SK-N-SH treated with all-trans-retinoic acid at 6 μM for 48 hours (cell line): ENCODE measurements at regions not wholly inside any gene's neighbourhood (a gene's known extent, or its start where the extent isn't known, plus 50 kb on each side); places are given as distances from the start of the nearest gene placed in this dataset.
"Not testable (repeated sequence)": the region's sequence is repeated elsewhere in the genome, so short reads cannot be mapped to it uniquely, and the experiment has no call there.

ENCODE experiments used
- ATAC-seq: fragments of 200-7000 bp; cut with Tn5 transposase; 3 replicates; pipeline ENCODE4 v1.9.1; 2020; ENCODE audit warnings: mild to moderate bottlenecking, moderate library complexity
- ARNTL ChIP-seq: fragments of 450-650 bp; formaldehyde crosslinking; IDR thresholded peaks from 2 replicates; pipeline ENCODE4 v1.5.0; 2020; ENCODE audit warnings: low read depth, mild to moderate bottlenecking, moderate library complexity, borderline replicate concordance
- BACH2 ChIP-seq: fragments of 250-450 bp; sonication (Bioruptor Pico); IDR thresholded peaks from 2 replicates; pipeline ENCODE4 v1.9.0; 2021; ENCODE audit warnings: mild to moderate bottlenecking, borderline replicate concordance
- CSDC2 ChIP-seq: fragments of 250-450 bp; sonication (Bioruptor Pico); IDR thresholded peaks from 2 replicates; pipeline ENCODE4 v1.5.0; 2020; ENCODE audit warnings: mild to moderate bottlenecking, moderate library complexity
- ESRRG ChIP-seq: fragments of 250-450 bp; sonication (Bioruptor Pico); IDR thresholded peaks from 2 replicates; pipeline ENCODE4 v1.6.1; 2021; ENCODE audit warnings: mild to moderate bottlenecking
- ISL1 ChIP-seq: fragments of 250-450 bp; sonication (Bioruptor Pico); IDR thresholded peaks from 2 replicates; pipeline ENCODE4 v2.1.2; 2022; ENCODE audit warnings: mild to moderate bottlenecking, moderate library complexity
- RARB ChIP-seq: fragments of 250-450 bp; sonication (Bioruptor Pico); IDR thresholded peaks from 2 replicates; pipeline ENCODE4 v1.8.0; 2021; ENCODE audit warnings: mild to moderate bottlenecking, moderate library complexity
- SNAI2 ChIP-seq: fragments of 250-450 bp; sonication (Bioruptor Pico); IDR thresholded peaks from 2 replicates; pipeline ENCODE4 v1.5.0; 2020; ENCODE audit warnings: mild to moderate bottlenecking, moderate library complexity
- TCF4 ChIP-seq: fragments of 250-450 bp; sonication (Bioruptor Pico); IDR thresholded peaks from 2 replicates; pipeline ENCODE4 v1.8.0; 2021; ENCODE audit warnings: mild to moderate bottlenecking, moderate library complexity, borderline replicate concordance
- ZC3H10 ChIP-seq: fragments of 250-450 bp; sonication (Bioruptor Pico); IDR thresholded peaks from 2 replicates; pipeline ENCODE4 v1.5.1; 2021; ENCODE audit warnings: mild to moderate bottlenecking, moderate library complexity
- ZNF565 ChIP-seq: fragments of 450-650 bp; formaldehyde crosslinking; conservative IDR thresholded peaks from 2 replicates; pipeline ENCODE4 v1.5.0; 2020; ENCODE audit warnings: low read depth, mild to moderate bottlenecking, moderate library complexity
- ZNF70 ChIP-seq: fragments of 450-650 bp; formaldehyde crosslinking; IDR thresholded peaks from 2 replicates; pipeline ENCODE4 v1.5.0; 2020; ENCODE audit warnings: mild to moderate bottlenecking, moderate library complexity
- ZNF8 ChIP-seq: fragments of 450-650 bp; formaldehyde crosslinking; IDR thresholded peaks from 2 replicates; pipeline ENCODE4 v1.5.0; 2020; ENCODE audit warnings: mild to moderate bottlenecking, moderate library complexity
- TF ChIP-seq, protein P1 (sequence below): fragments of 250-450 bp; sonication (Bioruptor Pico); IDR thresholded peaks from 2 replicates; pipeline ENCODE4 v1.5.1; 2021; ENCODE audit warnings: mild to moderate bottlenecking, moderate library complexity
- TF ChIP-seq, protein P2 (sequence below): fragments of 250-450 bp; sonication (Bioruptor Pico); IDR thresholded peaks from 2 replicates; pipeline ENCODE4 v1.8.0; 2021; ENCODE audit warnings: low read depth, mild to moderate bottlenecking, moderate library complexity, borderline replicate concordance
- TF ChIP-seq, protein P3 (sequence below): fragments of 250-450 bp; sonication (Bioruptor Pico); IDR thresholded peaks from 2 replicates; pipeline ENCODE4 v1.5.0; 2020; ENCODE audit warnings: mild to moderate bottlenecking, moderate library complexity
- TF ChIP-seq, protein P4 (sequence below): fragments of 250-450 bp; sonication (Bioruptor Pico); IDR thresholded peaks from 2 replicates; pipeline ENCODE4 v1.8.0; 2020; ENCODE audit warnings: mild to moderate bottlenecking, moderate library complexity, borderline replicate concordance

DNA sequence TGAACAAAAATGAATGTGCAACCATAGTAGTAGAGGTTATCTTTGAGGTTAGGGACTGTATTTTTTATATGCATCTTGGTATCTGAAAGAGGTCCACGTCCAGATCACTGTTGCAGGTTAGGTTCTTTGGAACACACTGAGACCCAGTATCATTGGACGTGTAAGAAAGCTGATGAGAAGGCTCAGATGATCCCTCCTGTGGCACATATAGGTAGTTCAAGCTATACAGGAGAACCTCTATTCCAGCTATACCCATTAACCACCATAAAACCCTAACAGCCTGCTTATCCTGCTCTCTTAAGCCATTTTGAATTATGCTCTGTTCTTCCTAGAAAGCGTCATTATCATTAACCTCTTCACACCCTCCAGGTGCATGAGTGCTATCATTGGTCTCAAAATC lies 930.7 kb upstream of the HS3ST1 start:
- no peak for TF ChIP-seq ARNTL (CRISPR knock-in tag)
- no peak for TF ChIP-seq ESRRG (CRISPR knock-in tag)
- TF ChIP-seq, all 23 proteins: peak for 0
- no peak for ATAC-seq

DNA sequence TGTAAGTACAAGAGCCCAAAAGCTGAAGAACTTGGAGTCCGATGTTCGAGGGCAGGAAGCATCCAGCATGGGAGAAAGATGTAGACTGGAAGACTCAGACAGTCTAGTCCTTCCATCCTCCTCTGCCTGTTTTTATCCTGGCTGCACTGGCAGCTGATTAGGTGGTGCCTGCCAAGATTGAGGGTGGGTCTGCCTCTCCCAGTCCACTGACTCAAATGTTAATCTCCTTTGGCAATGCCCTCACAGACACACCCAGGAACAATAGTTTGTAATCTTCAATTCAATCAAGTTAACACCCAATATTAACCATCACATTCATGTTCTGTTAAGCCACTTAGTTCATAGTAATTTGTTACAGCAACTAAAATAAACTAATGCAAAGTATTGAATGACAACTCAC lies 904.4 kb upstream of the HS3ST1 start:
- not testable (repeated sequence) for ATAC-seq

DNA sequence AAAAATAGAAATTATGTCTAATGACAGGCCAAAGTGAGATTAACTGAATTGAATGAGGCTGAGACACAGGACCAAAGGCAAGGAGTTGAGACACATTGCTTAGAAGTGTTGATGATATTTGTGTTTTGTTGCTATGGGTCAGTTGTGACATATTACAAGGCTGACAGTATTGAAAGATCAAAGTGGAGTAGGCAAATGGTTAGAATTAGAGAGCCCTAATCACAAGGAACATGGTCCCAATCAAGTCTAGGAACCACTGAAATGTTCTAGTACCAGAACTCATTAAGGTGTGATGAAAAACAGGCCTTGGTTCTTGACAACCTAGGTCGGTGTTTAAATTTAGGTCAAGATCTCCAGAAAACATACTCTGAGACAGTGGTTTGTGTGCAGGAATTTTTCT lies 896.3 kb upstream of the HS3ST1 start:
- no peak for ATAC-seq
- no peak for TF ChIP-seq ZNF70 (CRISPR knock-in tag)
- TF ChIP-seq ESRRG (CRISPR knock-in tag) = no peak
- TF ChIP-seq, protein P1, sequence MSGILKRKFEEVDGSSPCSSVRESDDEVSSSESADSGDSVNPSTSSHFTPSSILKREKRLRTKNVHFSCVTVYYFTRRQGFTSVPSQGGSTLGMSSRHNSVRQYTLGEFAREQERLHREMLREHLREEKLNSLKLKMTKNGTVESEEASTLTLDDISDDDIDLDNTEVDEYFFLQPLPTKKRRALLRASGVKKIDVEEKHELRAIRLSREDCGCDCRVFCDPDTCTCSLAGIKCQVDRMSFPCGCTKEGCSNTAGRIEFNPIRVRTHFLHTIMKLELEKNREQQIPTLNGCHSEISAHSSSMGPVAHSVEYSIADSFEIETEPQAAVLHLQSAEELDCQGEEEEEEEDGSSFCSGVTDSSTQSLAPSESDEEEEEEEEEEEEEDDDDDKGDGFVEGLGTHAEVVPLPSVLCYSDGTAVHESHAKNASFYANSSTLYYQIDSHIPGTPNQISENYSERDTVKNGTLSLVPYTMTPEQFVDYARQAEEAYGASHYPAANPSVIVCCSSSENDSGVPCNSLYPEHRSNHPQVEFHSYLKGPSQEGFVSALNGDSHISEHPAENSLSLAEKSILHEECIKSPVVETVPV (CRISPR knock-in tag) = no peak
- TF ChIP-seq, protein P2, sequence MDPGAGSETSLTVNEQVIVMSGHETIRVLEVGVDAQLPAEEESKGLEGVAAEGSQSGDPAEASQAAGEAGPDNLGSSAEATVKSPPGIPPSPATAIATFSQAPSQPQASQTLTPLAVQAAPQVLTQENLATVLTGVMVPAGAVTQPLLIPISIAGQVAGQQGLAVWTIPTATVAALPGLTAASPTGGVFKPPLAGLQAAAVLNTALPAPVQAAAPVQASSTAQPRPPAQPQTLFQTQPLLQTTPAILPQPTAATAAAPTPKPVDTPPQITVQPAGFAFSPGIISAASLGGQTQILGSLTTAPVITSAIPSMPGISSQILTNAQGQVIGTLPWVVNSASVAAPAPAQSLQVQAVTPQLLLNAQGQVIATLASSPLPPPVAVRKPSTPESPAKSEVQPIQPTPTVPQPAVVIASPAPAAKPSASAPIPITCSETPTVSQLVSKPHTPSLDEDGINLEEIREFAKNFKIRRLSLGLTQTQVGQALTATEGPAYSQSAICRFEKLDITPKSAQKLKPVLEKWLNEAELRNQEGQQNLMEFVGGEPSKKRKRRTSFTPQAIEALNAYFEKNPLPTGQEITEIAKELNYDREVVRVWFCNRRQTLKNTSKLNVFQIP = no peak
- TF ChIP-seq, protein P3, sequence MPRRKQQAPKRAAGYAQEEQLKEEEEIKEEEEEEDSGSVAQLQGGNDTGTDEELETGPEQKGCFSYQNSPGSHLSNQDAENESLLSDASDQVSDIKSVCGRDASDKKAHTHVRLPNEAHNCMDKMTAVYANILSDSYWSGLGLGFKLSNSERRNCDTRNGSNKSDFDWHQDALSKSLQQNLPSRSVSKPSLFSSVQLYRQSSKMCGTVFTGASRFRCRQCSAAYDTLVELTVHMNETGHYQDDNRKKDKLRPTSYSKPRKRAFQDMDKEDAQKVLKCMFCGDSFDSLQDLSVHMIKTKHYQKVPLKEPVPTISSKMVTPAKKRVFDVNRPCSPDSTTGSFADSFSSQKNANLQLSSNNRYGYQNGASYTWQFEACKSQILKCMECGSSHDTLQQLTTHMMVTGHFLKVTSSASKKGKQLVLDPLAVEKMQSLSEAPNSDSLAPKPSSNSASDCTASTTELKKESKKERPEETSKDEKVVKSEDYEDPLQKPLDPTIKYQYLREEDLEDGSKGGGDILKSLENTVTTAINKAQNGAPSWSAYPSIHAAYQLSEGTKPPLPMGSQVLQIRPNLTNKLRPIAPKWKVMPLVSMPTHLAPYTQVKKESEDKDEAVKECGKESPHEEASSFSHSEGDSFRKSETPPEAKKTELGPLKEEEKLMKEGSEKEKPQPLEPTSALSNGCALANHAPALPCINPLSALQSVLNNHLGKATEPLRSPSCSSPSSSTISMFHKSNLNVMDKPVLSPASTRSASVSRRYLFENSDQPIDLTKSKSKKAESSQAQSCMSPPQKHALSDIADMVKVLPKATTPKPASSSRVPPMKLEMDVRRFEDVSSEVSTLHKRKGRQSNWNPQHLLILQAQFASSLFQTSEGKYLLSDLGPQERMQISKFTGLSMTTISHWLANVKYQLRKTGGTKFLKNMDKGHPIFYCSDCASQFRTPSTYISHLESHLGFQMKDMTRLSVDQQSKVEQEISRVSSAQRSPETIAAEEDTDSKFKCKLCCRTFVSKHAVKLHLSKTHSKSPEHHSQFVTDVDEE (CRISPR knock-in tag) = no peak
- TF ChIP-seq ZNF8 (CRISPR knock-in tag) = no peak
- TF ChIP-seq ARNTL (CRISPR knock-in tag) = no peak
- no peak for TF ChIP-seq BACH2
- TF ChIP-seq, protein P4, sequence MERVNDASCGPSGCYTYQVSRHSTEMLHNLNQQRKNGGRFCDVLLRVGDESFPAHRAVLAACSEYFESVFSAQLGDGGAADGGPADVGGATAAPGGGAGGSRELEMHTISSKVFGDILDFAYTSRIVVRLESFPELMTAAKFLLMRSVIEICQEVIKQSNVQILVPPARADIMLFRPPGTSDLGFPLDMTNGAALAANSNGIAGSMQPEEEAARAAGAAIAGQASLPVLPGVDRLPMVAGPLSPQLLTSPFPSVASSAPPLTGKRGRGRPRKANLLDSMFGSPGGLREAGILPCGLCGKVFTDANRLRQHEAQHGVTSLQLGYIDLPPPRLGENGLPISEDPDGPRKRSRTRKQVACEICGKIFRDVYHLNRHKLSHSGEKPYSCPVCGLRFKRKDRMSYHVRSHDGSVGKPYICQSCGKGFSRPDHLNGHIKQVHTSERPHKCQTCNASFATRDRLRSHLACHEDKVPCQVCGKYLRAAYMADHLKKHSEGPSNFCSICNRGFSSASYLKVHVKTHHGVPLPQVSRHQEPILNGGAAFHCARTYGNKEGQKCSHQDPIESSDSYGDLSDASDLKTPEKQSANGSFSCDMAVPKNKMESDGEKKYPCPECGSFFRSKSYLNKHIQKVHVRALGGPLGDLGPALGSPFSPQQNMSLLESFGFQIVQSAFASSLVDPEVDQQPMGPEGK (CRISPR knock-in tag) = no peak

DNA sequence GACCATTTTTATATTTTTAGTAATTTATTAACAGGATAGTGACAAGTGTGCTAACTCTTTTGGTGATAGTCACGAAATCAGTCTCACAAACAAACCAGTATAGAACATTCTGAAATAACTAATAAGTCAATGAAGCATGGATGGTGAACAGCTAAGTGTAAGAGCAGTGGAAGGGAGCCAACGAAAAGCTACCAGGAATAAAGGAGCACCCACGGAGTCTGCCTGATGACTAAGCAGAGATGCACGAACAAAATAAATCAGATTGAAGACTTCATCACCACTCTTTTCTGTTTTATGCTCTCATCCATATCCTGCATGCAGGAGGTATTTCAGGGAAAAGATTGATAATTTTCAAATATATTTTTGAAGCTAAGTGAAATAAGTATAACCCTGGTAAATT lies 891.1 kb upstream of the HS3ST1 start:
- no peak for ATAC-seq
- TF ChIP-seq ARNTL (CRISPR knock-in tag) (no peak), ZNF565 (CRISPR knock-in tag) (no peak), RARB (CRISPR knock-in tag) (no peak), ZNF8 (CRISPR knock-in tag) (no peak), ZNF70 (CRISPR knock-in tag) (no peak), TCF4 (CRISPR knock-in tag) (no peak)
- TF ChIP-seq, protein P4 (CRISPR knock-in tag) = no peak
- TF ChIP-seq, protein P2 = no peak

DNA sequence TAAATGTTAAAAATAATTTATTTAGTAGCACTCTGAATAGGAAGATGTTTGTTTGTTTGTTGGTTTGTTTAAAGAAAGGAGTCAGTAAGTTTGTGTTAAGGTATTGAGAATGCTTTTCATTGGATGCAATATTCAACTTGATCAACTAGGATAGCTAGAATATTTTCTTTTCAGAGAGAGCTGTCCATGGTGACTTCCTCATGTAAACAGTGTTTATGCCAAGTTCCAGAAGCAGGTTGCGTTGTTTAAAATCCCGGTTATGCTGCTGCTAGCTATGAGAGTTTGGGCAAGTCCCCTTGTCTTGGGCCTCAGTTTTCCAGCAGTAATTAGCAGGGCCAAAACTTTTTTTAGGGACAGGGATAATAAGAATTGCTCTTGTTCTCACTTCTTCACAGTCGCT lies 876.2 kb upstream of the HS3ST1 start:
- no peak for ATAC-seq
- no peak for TF ChIP-seq SNAI2 (CRISPR knock-in tag)
- TF ChIP-seq ZC3H10 (CRISPR knock-in tag) = no peak
- TF ChIP-seq, protein P2 = no peak
- TF ChIP-seq ISL1 = no peak
- no peak for TF ChIP-seq ARNTL (CRISPR knock-in tag)
- TF ChIP-seq CSDC2 (CRISPR knock-in tag) = no peak
- TF ChIP-seq ZNF70 (CRISPR knock-in tag) = no peak
- TF ChIP-seq, all 23 proteins: peak for 0
